ENCODE measurements at regions not wholly inside any gene's neighbourhood (a gene's known extent, or its start where the extent isn't known, plus 50 kb on each side); places are given as distances from the start of the nearest gene placed in this dataset.

DNA sequence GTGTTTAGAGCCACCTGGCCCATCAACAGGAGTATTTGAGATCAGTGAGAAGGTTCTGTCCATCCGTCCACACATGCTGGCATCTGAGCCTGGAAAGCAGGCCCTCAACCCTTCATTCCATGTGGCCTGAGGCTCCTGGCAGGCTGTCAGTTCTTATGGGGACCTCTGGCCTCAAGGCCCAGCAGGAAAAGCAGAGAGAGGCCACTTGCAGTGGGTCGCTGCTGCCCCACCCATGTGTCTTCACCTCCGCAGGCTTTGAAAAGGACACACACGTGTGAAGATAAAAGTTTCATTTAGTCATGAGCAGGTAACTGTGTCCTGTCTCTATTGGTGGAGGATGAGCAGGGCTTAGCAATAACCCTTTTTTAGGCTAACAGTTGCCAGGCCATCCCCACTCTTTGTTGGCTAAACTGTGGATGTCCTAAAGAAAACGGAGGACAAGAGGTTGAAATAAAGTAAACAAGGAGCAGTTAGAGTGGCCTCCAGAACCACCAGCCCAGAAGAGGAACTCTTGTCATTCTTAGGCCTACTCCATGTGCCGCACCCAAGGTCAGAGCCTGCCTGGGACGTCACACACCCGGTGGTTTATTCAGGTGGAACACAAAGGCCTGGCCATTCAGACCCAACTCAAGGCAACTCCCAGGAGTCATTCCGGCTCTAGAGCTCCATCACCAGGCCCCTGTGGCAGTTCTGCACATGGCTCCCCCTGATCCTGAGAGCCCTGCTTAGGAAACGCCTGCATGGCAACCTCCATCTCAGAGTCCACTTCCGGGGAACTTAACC, 143.4 kb upstream of the CST7 start:
- DNase-seq (ENCODE audit: low read depth): no peak
- H3K4me3 ChIP-seq (ENCODE audit: low read length): no peak overlapping the region
- TF ChIP-seq, protein P1, sequence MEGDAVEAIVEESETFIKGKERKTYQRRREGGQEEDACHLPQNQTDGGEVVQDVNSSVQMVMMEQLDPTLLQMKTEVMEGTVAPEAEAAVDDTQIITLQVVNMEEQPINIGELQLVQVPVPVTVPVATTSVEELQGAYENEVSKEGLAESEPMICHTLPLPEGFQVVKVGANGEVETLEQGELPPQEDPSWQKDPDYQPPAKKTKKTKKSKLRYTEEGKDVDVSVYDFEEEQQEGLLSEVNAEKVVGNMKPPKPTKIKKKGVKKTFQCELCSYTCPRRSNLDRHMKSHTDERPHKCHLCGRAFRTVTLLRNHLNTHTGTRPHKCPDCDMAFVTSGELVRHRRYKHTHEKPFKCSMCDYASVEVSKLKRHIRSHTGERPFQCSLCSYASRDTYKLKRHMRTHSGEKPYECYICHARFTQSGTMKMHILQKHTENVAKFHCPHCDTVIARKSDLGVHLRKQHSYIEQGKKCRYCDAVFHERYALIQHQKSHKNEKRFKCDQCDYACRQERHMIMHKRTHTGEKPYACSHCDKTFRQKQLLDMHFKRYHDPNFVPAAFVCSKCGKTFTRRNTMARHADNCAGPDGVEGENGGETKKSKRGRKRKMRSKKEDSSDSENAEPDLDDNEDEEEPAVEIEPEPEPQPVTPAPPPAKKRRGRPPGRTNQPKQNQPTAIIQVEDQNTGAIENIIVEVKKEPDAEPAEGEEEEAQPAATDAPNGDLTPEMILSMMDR (IDR thresholded peaks at IDR 0.05; ENCODE audit: insufficient read depth, low read depth, low read length, missing control alignments): no peak

DNA sequence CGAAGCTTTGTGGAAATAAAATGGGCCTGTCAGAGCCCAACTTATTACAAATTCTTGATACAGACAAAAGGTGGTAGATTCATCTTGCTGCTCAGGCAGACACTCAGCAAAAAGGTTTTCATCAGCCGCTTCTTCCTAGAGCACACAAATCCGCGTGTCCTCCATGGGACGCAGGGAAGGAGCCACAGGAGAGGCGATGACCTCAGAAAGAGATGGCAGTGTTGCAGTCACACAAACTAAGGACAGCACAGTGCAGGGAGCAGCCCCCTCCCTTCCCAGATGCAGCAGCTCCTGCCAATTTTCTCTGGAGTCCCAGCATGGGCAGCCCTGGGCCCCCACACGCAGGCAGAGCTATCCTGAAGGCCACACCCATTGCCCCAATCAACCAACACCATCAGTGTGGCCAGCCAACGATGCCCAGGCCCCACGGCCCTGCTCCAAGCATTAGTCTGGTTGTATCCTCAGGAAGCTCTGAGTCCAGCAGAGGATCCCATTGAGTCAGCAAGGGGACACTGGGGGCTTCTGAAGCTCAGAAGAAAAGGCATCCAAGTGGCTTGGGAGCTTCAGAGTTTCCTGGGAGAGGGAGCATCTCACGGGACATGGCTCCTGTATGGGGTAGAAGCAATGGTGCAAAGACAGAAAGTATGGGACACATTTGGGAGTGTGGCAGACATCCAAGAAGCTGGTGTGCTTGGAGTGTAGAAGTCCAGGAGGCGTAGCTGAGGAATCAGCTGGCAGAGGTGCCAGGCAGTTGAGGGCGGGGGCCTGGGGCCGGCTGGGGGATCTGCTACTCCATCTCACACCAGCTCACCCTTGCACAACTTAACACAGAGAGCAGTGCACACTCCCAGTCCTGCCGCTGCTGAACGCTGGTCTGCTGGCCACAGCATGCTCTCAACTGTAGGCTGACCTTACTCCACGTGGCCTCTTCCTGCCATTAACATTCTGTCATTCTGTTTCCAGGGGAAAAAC, 142.1 kb upstream of the CST7 start:
- TF ChIP-seq, protein P1 (IDR thresholded peaks at IDR 0.05; ENCODE audit: insufficient read depth, low read depth, low read length, missing control alignments): no peak
- no peak for DNase-seq (ENCODE audit: low read depth)
- no peak overlapping the region for H3K4me3 ChIP-seq (ENCODE audit: low read length)

DNA sequence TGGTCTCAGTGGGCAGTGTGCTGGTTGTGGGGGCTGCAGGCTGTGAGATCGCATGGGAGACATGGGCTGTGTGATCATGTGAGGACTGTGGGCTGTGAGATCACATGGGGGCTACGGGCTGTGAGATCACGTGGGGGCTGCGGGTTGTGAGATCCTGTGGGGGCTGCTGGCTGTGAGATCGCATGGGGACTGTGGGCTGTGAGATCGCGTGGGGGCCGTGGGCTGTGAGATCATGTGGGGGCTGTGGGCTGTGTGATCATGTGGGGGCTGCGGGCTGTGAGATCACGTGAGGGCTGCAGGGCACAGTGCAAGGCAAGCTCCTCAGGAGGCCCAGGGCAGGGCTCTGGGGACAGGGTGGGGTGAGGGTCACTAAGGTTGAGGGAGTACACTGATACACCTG, 140.5 kb upstream of the CST7 start:
- no peak overlapping the region for H3K4me3 ChIP-seq (ENCODE audit: low read length)
- TF ChIP-seq, protein P1 (IDR thresholded peaks at IDR 0.05; ENCODE audit: insufficient read depth, low read depth, low read length, missing control alignments): no peak
- DNase-seq (ENCODE audit: low read depth): no peak

DNA sequence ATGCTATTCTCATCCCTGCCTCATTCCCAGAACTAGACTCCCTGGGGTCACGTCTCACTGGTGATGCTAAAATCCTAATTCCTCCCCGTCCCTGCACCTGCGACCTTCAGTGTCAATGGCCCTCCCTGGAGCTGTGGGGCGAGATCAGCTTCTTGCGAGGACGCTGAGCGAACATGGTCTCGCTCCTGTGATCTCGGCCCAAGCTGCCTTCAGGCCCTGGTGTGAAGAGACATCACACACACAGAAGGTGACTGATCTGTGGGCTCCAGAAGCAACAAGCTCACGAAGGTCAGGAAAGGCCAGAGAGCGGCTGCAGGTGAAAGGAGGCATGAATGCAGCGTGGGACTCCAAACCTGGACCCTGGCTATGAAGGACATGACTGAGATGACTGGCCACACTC, 139.5 kb upstream of the CST7 start:
- H3K4me3 ChIP-seq (ENCODE audit: low read length): no peak overlapping the region
- no peak for DNase-seq (ENCODE audit: low read depth)
- TF ChIP-seq, protein P1 (IDR thresholded peaks at IDR 0.05; ENCODE audit: insufficient read depth, low read depth, low read length, missing control alignments): no peak

DNA sequence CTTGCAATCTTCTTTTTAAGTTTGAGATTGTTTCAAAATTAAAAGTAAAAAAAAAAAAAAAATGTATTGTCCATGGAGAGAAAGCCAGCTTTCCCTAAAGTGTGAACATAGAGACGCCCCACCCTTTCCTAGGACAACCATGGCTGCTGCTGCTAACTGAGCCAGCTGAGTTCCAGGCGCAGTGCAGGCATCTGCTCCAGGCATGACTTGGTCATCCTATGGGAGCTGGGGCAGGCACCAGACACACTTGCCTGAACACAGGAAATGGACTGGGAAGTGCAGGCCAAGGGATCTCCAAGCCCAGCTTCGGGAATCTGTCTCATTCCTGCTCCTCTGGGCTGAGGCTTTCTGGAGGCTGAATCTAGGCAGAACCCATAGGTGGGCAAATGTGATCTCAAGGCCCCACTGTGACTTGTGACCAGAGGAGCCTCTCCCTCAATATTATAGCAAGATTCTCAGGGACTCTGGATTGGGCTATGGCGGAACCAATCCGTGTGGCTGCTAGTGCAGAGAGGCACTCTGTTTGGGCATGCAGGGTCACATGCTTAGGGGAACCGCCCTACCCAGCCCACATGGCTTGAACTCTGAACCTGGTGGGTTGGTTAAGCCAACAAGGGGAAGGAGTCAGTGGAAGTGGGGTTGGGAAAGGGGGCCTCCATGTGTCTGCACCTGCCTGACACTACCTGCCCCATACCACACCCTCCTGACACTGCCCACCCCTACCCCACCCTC, 138.2 kb upstream of the CST7 start:
- TF ChIP-seq, protein P1 (IDR thresholded peaks at IDR 0.05; ENCODE audit: insufficient read depth, low read depth, low read length, missing control alignments): no peak
- H3K4me3 ChIP-seq (ENCODE audit: low read length): no peak overlapping the region

GRCh38 chr20:24812373-24812772, 136.7 kb upstream of the CST7 start:
- no peak for DNase-seq (ENCODE audit: low read depth)
- no peak overlapping the region for H3K4me3 ChIP-seq (ENCODE audit: low read length)
- TF ChIP-seq, protein P1 (IDR thresholded peaks at IDR 0.05; ENCODE audit: insufficient read depth, low read depth, low read length, missing control alignments): no peak

More for the DNA sequence above, 138.2 kb upstream of the CST7 start:
- no peak for DNase-seq (ENCODE audit: low read depth)

All from epithelial cell of esophagus (primary cell).